ENCODE measurements at regions not wholly inside any gene's neighbourhood (a gene's known extent, or its start where the extent isn't known, plus 50 kb on each side); places are given as distances from the start of the nearest gene placed in this dataset.

- H3K4me1 ChIP-seq (ENCODE audit: control insufficient read depth, insufficient read depth, low read length, unreplicated experiment) = no peaks in the 10 kb centered on the region
- H3K79me2 ChIP-seq (ENCODE audit: control insufficient read depth, insufficient read depth, low read length, unreplicated experiment) = no peaks in the 10 kb centered on the region
- H3K27me3 ChIP-seq (ENCODE audit: insufficient read depth, low read length) = 0 out of 2 replicates have a peak, but pooled peaks cover 5% of the 10 kb centered on the region
- no peak overlapping the region for H3K4me3 ChIP-seq (ENCODE audit: low read depth, low read length)
- H2AFZ ChIP-seq (ENCODE audit: low read length, unreplicated experiment) = no peak overlapping the region
- no peaks in the 10 kb centered on the region for H3K36me3 ChIP-seq (ENCODE audit: insufficient read depth, low read length)
- no peak overlapping the region for H3K27ac ChIP-seq (ENCODE audit: low read depth, low read length)
Measured at GRCh38 chr16:11475896-11476630, 110.7 kb downstream of the LITAF start.

- Histone ChIP-seq H3K27ac (ENCODE audit: low read depth, low read length) (no peak overlapping the region), H3K4me1 (ENCODE audit: control insufficient read depth, insufficient read depth, low read length, unreplicated experiment) (no peaks in the 10 kb centered on the region), H3K4me3 (ENCODE audit: low read depth, low read length) (no peak overlapping the region), H3K79me2 (ENCODE audit: control insufficient read depth, insufficient read depth, low read length, unreplicated experiment) (no peaks in the 10 kb centered on the region), H3K27me3 (ENCODE audit: insufficient read depth, low read length) (0 out of 2 replicates have a peak, but pooled peaks cover 5% of the 10 kb centered on the region), H2AFZ (ENCODE audit: low read length, unreplicated experiment) (no peak overlapping the region), H3K36me3 (ENCODE audit: insufficient read depth, low read length) (no peaks in the 10 kb centered on the region)
Measured at GRCh38 chr16:11476676-11477075, 110.0 kb downstream of the LITAF start.

GRCh38 chr16:11478431-11479119 is 108.1 kb downstream of the LITAF start:
- H3K4me3 ChIP-seq (ENCODE audit: low read depth, low read length) = no peak overlapping the region
- H2AFZ ChIP-seq (ENCODE audit: low read length, unreplicated experiment) = no peak overlapping the region
- H3K79me2 ChIP-seq (ENCODE audit: control insufficient read depth, insufficient read depth, low read length, unreplicated experiment) = no peaks in the 10 kb centered on the region
- no peaks in the 10 kb centered on the region for H3K36me3 ChIP-seq (ENCODE audit: insufficient read depth, low read length)
- H3K27ac ChIP-seq (ENCODE audit: low read depth, low read length) = no peak overlapping the region
- H3K4me1 ChIP-seq (ENCODE audit: control insufficient read depth, insufficient read depth, low read length, unreplicated experiment) = no peaks in the 10 kb centered on the region
- H3K27me3 ChIP-seq (ENCODE audit: insufficient read depth, low read length) = 0 out of 2 replicates have a peak, but pooled peaks cover 5% of the 10 kb centered on the region

- H3K4me1 ChIP-seq (ENCODE audit: control insufficient read depth, insufficient read depth, low read length, unreplicated experiment) = no peaks in the 10 kb centered on the region
Measured at GRCh38 chr16:11479916-11480315, 106.8 kb downstream of the LITAF start.

GRCh38 chr16:11480634-11481033 is 106.1 kb downstream of the LITAF start:
- no peaks in the 10 kb centered on the region for H3K79me2 ChIP-seq (ENCODE audit: control insufficient read depth, insufficient read depth, low read length, unreplicated experiment)
- H3K4me3 ChIP-seq (ENCODE audit: low read depth, low read length) = no peak overlapping the region
- no peak overlapping the region for H2AFZ ChIP-seq (ENCODE audit: low read length, unreplicated experiment)

More at GRCh38 chr16:11479916-11480315, 106.8 kb downstream of the LITAF start:
- no peak overlapping the region for H3K27ac ChIP-seq (ENCODE audit: low read depth, low read length)
- H2AFZ ChIP-seq (ENCODE audit: low read length, unreplicated experiment) = no peak overlapping the region
- no peaks in the 10 kb centered on the region for H3K79me2 ChIP-seq (ENCODE audit: control insufficient read depth, insufficient read depth, low read length, unreplicated experiment)
- 0 out of 2 replicates have a peak, but pooled peaks cover 5% of the 10 kb centered on the region for H3K27me3 ChIP-seq (ENCODE audit: insufficient read depth, low read length)
- H3K36me3 ChIP-seq (ENCODE audit: insufficient read depth, low read length) = no peaks in the 10 kb centered on the region
- H3K4me3 ChIP-seq (ENCODE audit: low read depth, low read length) = no peak overlapping the region

GRCh38 chr16:11481987-11482386 is 104.7 kb downstream of the LITAF start:
- Histone ChIP-seq H3K36me3 (ENCODE audit: insufficient read depth, low read length) (no peaks in the 10 kb centered on the region), H2AFZ (ENCODE audit: low read length, unreplicated experiment) (no peak overlapping the region), H3K79me2 (ENCODE audit: control insufficient read depth, insufficient read depth, low read length, unreplicated experiment) (no peaks in the 10 kb centered on the region), H3K4me3 (ENCODE audit: low read depth, low read length) (no peak overlapping the region), H3K4me1 (ENCODE audit: control insufficient read depth, insufficient read depth, low read length, unreplicated experiment) (no peaks in the 10 kb centered on the region), H3K27me3 (ENCODE audit: insufficient read depth, low read length) (no peaks in the 10 kb centered on the region), H3K27ac (ENCODE audit: low read depth, low read length) (no peak overlapping the region)

More at GRCh38 chr16:11480634-11481033, 106.1 kb downstream of the LITAF start:
- no peaks in the 10 kb centered on the region for H3K4me1 ChIP-seq (ENCODE audit: control insufficient read depth, insufficient read depth, low read length, unreplicated experiment)
- H3K27ac ChIP-seq (ENCODE audit: low read depth, low read length) = no peak overlapping the region
- H3K36me3 ChIP-seq (ENCODE audit: insufficient read depth, low read length) = no peaks in the 10 kb centered on the region
- 0 out of 2 replicates have a peak, but pooled peaks cover 1% of the 10 kb centered on the region for H3K27me3 ChIP-seq (ENCODE audit: insufficient read depth, low read length)

- no peaks in the 10 kb centered on the region for H3K36me3 ChIP-seq (ENCODE audit: insufficient read depth, low read length)
- H2AFZ ChIP-seq (ENCODE audit: low read length, unreplicated experiment) = no peak overlapping the region
- H3K27ac ChIP-seq (ENCODE audit: low read depth, low read length) = no peak overlapping the region
- H3K79me2 ChIP-seq (ENCODE audit: control insufficient read depth, insufficient read depth, low read length, unreplicated experiment) = no peaks in the 10 kb centered on the region
- H3K4me3 ChIP-seq (ENCODE audit: low read depth, low read length) = no peak overlapping the region
- H3K4me1 ChIP-seq (ENCODE audit: control insufficient read depth, insufficient read depth, low read length, unreplicated experiment) = no peaks in the 10 kb centered on the region
- no peaks in the 10 kb centered on the region for H3K27me3 ChIP-seq (ENCODE audit: insufficient read depth, low read length)
Measured at GRCh38 chr16:11482946-11483748, 103.6 kb downstream of the LITAF start.

- H3K79me2 ChIP-seq (ENCODE audit: control insufficient read depth, insufficient read depth, low read length, unreplicated experiment) = no peaks in the 10 kb centered on the region
- no peak overlapping the region for H3K4me3 ChIP-seq (ENCODE audit: low read depth, low read length)
- no peaks in the 10 kb centered on the region for H3K4me1 ChIP-seq (ENCODE audit: control insufficient read depth, insufficient read depth, low read length, unreplicated experiment)
- H3K36me3 ChIP-seq (ENCODE audit: insufficient read depth, low read length) = no peaks in the 10 kb centered on the region
- no peak overlapping the region for H2AFZ ChIP-seq (ENCODE audit: low read length, unreplicated experiment)
- H3K27ac ChIP-seq (ENCODE audit: low read depth, low read length) = no peak overlapping the region
- H3K27me3 ChIP-seq (ENCODE audit: insufficient read depth, low read length) = no peaks in the 10 kb centered on the region
Measured at GRCh38 chr16:11484691-11485258, 101.9 kb downstream of the LITAF start.

- H3K4me3 ChIP-seq (ENCODE audit: low read depth, low read length) = no peak overlapping the region
- H2AFZ ChIP-seq (ENCODE audit: low read length, unreplicated experiment) = no peak overlapping the region
- no peaks in the 10 kb centered on the region for H3K79me2 ChIP-seq (ENCODE audit: control insufficient read depth, insufficient read depth, low read length, unreplicated experiment)
- no peaks in the 10 kb centered on the region for H3K36me3 ChIP-seq (ENCODE audit: insufficient read depth, low read length)
- no peak overlapping the region for H3K27ac ChIP-seq (ENCODE audit: low read depth, low read length)
- H3K27me3 ChIP-seq (ENCODE audit: insufficient read depth, low read length) = no peaks in the 10 kb centered on the region
- no peaks in the 10 kb centered on the region for H3K4me1 ChIP-seq (ENCODE audit: control insufficient read depth, insufficient read depth, low read length, unreplicated experiment)
Measured at GRCh38 chr16:11485676-11486075, 101.0 kb downstream of the LITAF start.

GRCh38 chr16:11487289-11487688 is 99.4 kb downstream of the LITAF start:
- Histone ChIP-seq H3K4me3 (ENCODE audit: low read depth, low read length) (no peak overlapping the region), H3K27ac (ENCODE audit: low read depth, low read length) (no peak overlapping the region), H2AFZ (ENCODE audit: low read length, unreplicated experiment) (no peak overlapping the region), H3K79me2 (ENCODE audit: control insufficient read depth, insufficient read depth, low read length, unreplicated experiment) (no peaks in the 10 kb centered on the region), H3K36me3 (ENCODE audit: insufficient read depth, low read length) (no peaks in the 10 kb centered on the region), H3K4me1 (ENCODE audit: control insufficient read depth, insufficient read depth, low read length, unreplicated experiment) (no peaks in the 10 kb centered on the region), H3K27me3 (ENCODE audit: insufficient read depth, low read length) (no peaks in the 10 kb centered on the region)

Data from ACC112 (cell line).